ENCODE measurements at regions not wholly inside any gene's neighbourhood (a gene's known extent, or its start where the extent isn't known, plus 50 kb on each side); places are given as distances from the start of the nearest gene placed in this dataset.
"Not testable (repeated sequence)": the region's sequence is repeated elsewhere in the genome, so short reads cannot be mapped to it uniquely, and the experiment has no call there.

GRCh38 chr16:29149912-29150311 lies 165.1 kb downstream of the LAT start (continued):
- TF ChIP-seq SOX13, FOXA1, LCORL (IDR thresholded peaks at IDR 0.05): not testable (repeated sequence)
- TF ChIP-seq SOX13 (CRISPR knock-in tag; conservative IDR thresholded peaks at IDR 0.05 in 1 of 2, IDR thresholded peaks at IDR 0.05 in 1 of 2) (peak in 1 of 2 experiments; percentile 17; a peak in 1 of 4 replicates), ELF3 (CRISPR knock-in tag; IDR thresholded peaks at IDR 0.05) (peak; percentile 57; the same call in 1 of the 2 replicates), HMG20A (CRISPR knock-in tag; IDR thresholded peaks at IDR 0.05; ENCODE audit: borderline replicate concordance) (0 out of 2 replicates have a peak, but pooled peaks have one; percentile 16), SALL1 (CRISPR knock-in tag; IDR thresholded peaks at IDR 0.05) (peak; percentile 37), FOXA1 (CRISPR knock-in tag; IDR thresholded peaks at IDR 0.05) (peak; percentile 49; the same call in 1 of the 2 replicates), CEBPG (CRISPR knock-in tag; IDR thresholded peaks at IDR 0.05) (0 out of 2 replicates have a peak, but pooled peaks have one; percentile 17), RCOR2 (CRISPR knock-in tag; IDR thresholded peaks at IDR 0.05) (peak; percentile 21; the same call in 1 of the 2 replicates), GATAD2A (CRISPR knock-in tag; IDR thresholded peaks at IDR 0.05) (peak; percentile 42; the same call in 1 of the 2 replicates), DPF2 (CRISPR knock-in tag; IDR thresholded peaks at IDR 0.05; ENCODE audit: borderline replicate concordance, low read depth) (0 out of 2 replicates have a peak, but pooled peaks have one; percentile 39), ARID5B (CRISPR knock-in tag; IDR thresholded peaks at IDR 0.05) (peak; percentile 55; the same call in 1 of the 2 replicates), HDAC1 (CRISPR knock-in tag; IDR thresholded peaks at IDR 0.05) (0 out of 2 replicates have a peak, but pooled peaks have one; percentile 35), SP5 (CRISPR knock-in tag; IDR thresholded peaks at IDR 0.05; ENCODE audit: borderline replicate concordance, low read depth) (peak; percentile 81), SAP130 (CRISPR knock-in tag; IDR thresholded peaks at IDR 0.05; ENCODE audit: low read depth) (peak; percentile 49), ZNF609 (CRISPR knock-in tag; IDR thresholded peaks at IDR 0.05; ENCODE audit: borderline replicate concordance) (peak; percentile 42; the same call in 1 of the 2 replicates), RXRA (CRISPR knock-in tag; IDR thresholded peaks at IDR 0.05) (peak; percentile 63; the same call in 1 of the 2 replicates), LCORL (CRISPR knock-in tag; IDR thresholded peaks at IDR 0.05) (peak; percentile 57; the same call in 1 of the 2 replicates), TCF7 (IDR thresholded peaks at IDR 0.05; ENCODE audit: low read depth) (peak; percentile 67)

All from HepG2 (cell line).